Nephron (organoid): ENCODE measurements at regions not wholly inside any gene's neighbourhood (a gene's known extent, or its start where the extent isn't known, plus 50 kb on each side); places are given as distances from the start of the nearest gene placed in this dataset.
"Not testable (repeated sequence)": the region's sequence is repeated elsewhere in the genome, so short reads cannot be mapped to it uniquely, and the experiment has no call there.

Source experiments
- H3K27ac Mint-ChIP-seq, 3 experiments: 2 replicates each; pipeline ENCODE4 v1.8.0; 2020; ENCODE audit warnings: mixed read lengths in 3 of 3, mild to moderate bottlenecking in 2 of 3, moderate library complexity in 1 of 3
- H3K27me3 Mint-ChIP-seq: 2 replicates; pipeline ENCODE4 v1.8.0; 2021; ENCODE audit warnings: low read depth, mild to moderate bottlenecking, moderate library complexity, mixed read lengths
- H3K36me3 Mint-ChIP-seq: 2 replicates; pipeline ENCODE4 v1.8.0; 2020; ENCODE audit warnings: low read depth, mixed read lengths
- H3K4me1 Mint-ChIP-seq: 2 replicates; pipeline ENCODE4 v1.8.0; 2020; ENCODE audit warnings: mixed read lengths
- H3K4me3 Mint-ChIP-seq, 3 experiments: 2 replicates each; pipeline ENCODE4 v1.8.0; 2020; ENCODE audit warnings: mild to moderate bottlenecking in 3 of 3, mixed read lengths in 3 of 3, moderate library complexity in 2 of 3
- H3K9me3 Mint-ChIP-seq: 2 replicates; pipeline ENCODE4 v1.8.0; 2020; ENCODE audit warnings: mixed read lengths
- TF ChIP-seq, protein P1 (sequence below), 3 experiments: fragments of 200-600 bp; sonication (generic); IDR thresholded peaks; one replicate each; pipeline ENCODE4 v1.5.0; 2021; ENCODE audit warnings: antibody characterized with exemption in 3 of 3; ENCODE audit not compliant: unreplicated experiment in 3 of 3

DNA sequence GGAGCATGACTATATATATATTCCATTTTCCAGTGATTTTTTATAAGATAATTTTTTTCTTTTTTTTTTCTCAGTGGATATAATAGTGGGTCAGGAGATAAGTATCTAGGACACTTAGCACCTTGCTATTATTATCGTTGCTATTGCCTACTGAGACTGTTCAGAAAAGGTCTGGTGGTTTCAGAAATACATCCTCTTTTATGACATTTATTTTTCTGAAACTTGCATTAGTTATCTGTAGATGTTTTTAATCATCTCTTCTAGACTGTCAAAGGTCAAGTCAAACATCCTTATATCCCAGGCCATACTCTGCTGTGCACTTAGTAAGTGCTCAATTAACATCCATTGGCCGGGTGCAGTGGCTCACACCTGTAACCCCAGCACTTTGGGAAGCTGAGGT, 72.9 kb upstream of the MED14 start:
- H3K4me3 Mint-ChIP-seq = no peak overlapping the region
- TF ChIP-seq, protein P1, sequence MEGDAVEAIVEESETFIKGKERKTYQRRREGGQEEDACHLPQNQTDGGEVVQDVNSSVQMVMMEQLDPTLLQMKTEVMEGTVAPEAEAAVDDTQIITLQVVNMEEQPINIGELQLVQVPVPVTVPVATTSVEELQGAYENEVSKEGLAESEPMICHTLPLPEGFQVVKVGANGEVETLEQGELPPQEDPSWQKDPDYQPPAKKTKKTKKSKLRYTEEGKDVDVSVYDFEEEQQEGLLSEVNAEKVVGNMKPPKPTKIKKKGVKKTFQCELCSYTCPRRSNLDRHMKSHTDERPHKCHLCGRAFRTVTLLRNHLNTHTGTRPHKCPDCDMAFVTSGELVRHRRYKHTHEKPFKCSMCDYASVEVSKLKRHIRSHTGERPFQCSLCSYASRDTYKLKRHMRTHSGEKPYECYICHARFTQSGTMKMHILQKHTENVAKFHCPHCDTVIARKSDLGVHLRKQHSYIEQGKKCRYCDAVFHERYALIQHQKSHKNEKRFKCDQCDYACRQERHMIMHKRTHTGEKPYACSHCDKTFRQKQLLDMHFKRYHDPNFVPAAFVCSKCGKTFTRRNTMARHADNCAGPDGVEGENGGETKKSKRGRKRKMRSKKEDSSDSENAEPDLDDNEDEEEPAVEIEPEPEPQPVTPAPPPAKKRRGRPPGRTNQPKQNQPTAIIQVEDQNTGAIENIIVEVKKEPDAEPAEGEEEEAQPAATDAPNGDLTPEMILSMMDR (IDR thresholded peaks at IDR 0.05; ENCODE audit: unreplicated experiment in 3 of 3) = no peak
- H3K9me3 Mint-ChIP-seq = peaks cover 4% of the 10 kb centered on the region
- H3K4me1 Mint-ChIP-seq = no peaks in the 10 kb centered on the region
- H3K27ac Mint-ChIP-seq = no peak overlapping the region
- no peaks in the 10 kb centered on the region for H3K36me3 Mint-ChIP-seq
- H3K27me3 Mint-ChIP-seq = no peaks in the 10 kb centered on the region

DNA sequence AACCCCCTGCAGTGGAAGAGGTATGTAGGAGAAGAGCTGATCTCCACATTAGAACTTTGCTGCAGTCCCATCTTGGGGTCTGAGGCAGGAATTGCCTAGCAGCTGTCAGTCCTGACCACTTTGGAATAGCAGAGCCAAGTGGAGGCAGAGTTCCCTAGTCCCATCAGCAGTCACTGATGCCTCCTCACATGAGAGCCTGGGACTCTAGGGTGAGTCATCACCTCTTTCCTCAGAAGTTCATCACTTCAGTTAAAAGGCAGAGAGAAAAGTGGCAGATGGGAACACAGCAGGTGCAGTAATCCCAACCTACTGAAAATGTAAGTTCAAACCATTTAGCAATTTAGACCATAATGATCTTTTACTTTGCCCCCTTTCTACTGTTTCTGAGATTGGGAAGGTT, 73.9 kb upstream of the MED14 start:
- Mint-ChIP-seq H3K27me3 (no peaks in the 10 kb centered on the region), H3K36me3 (no peaks in the 10 kb centered on the region), H3K4me3 (no peak overlapping the region), H3K27ac (no peak overlapping the region), H3K9me3 (peaks cover 10% of the 10 kb centered on the region), H3K4me1 (no peaks in the 10 kb centered on the region)
- TF ChIP-seq, protein P1 (IDR thresholded peaks at IDR 0.05; ENCODE audit: unreplicated experiment in 3 of 3) = no peak

DNA sequence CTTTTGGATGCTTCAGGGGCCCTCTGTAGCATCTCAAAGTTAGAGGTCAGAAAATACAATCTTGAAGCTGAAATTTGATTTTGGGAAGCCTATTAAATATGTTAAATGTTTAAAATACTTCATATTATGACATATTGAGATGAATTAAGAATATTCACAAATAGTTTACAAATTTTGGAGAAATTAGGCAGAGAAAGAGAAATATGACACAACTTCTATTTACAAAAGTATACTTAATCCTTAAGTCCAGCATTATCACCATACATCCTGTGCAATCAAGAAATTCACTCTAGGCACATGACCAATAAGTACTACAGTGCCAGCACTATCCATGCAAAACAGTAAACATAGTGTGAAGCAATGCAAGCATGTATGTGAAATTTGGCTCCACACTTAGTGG, 79.7 kb upstream of the MED14 start:
- H3K4me1 Mint-ChIP-seq, H3K27me3 Mint-ChIP-seq, H3K36me3 Mint-ChIP-seq, H3K4me3 Mint-ChIP-seq, H3K27ac Mint-ChIP-seq, H3K9me3 Mint-ChIP-seq: not testable (repeated sequence)

DNA sequence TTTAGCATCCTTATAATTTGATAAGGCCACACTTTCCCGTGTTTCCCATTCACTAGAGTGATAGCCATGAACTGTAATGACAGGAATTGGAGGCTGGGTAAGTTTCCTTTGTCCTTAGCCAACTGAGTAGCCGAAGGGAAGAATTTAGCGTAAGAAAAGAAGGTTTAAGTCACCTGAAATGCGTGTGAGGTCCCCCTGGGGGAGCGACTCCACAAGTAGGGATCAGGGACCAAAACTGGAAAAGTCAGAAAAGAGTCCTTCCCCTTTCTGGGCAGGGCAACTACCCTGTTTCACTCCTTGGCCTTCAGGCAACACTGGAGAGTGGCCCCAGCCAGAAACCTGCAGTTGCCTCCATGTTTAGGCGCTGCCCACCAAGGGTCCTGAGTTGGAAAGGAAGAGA, 81.6 kb upstream of the MED14 start:
- no peak overlapping the region for H3K27ac Mint-ChIP-seq
- H3K36me3 Mint-ChIP-seq = no peaks in the 10 kb centered on the region
- H3K27me3 Mint-ChIP-seq = no peaks in the 10 kb centered on the region
- H3K4me3 Mint-ChIP-seq = no peak overlapping the region
- peaks cover 13% of the 10 kb centered on the region for H3K9me3 Mint-ChIP-seq
- H3K4me1 Mint-ChIP-seq = no peaks in the 10 kb centered on the region
- TF ChIP-seq, protein P1 (IDR thresholded peaks at IDR 0.05; ENCODE audit: unreplicated experiment in 3 of 3) = no peak

DNA sequence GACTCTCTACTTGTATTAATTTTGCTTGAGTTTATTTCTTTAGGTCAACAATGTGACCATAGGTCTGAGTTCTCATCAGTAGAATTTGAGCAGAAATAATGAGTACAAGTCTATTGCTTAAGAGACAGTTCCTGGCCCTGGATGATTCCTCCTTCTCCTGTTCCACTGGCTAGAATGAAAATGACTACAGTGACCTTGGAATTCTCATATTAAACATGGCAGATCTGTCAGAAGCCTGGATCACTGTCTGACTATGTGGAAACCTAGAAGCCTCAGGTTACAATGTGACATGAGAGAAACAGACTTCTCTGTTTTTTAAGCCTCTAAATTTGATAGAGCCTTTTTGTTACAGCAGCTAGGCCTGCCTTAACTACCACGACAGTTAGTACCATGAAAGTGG, 82.9 kb upstream of the MED14 start:
- Mint-ChIP-seq H3K36me3 (no peaks in the 10 kb centered on the region), H3K4me3 (no peak overlapping the region), H3K9me3 (peaks cover 15% of the 10 kb centered on the region), H3K27ac (no peak overlapping the region), H3K4me1 (no peaks in the 10 kb centered on the region), H3K27me3 (no peaks in the 10 kb centered on the region)
- TF ChIP-seq, protein P1 (IDR thresholded peaks at IDR 0.05; ENCODE audit: unreplicated experiment in 3 of 3) = no peak

DNA sequence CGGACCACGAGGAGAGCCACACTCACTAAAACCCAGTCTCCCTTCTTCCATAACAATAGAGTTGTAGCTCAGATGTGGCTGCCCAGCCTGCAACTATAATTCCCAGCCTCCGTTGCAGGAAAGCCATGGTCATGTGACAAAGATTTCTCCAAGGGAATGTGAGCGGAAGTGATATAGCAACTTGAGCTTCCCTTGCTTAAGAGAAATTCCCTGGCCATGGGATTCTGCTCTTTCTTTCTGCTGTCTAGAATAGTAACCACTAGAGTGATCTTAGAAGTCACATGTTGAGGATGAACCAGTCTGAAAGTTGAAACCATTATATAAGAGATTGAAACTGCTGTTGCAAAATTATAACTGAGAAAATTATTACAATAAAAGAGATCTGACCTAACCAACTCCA, 86.4 kb upstream of the MED14 start:
- peaks cover 17% of the 10 kb centered on the region for H3K9me3 Mint-ChIP-seq
- H3K27me3 Mint-ChIP-seq = no peaks in the 10 kb centered on the region

More for the DNA sequence above, 86.4 kb upstream of the MED14 start:
- TF ChIP-seq, protein P1 (IDR thresholded peaks at IDR 0.05; ENCODE audit: unreplicated experiment in 3 of 3) = no peak
- Mint-ChIP-seq H3K36me3 (no peaks in the 10 kb centered on the region), H3K4me3 (no peak overlapping the region), H3K4me1 (no peaks in the 10 kb centered on the region), H3K27ac (no peak overlapping the region)
